ENCODE measurements at regions not wholly inside any gene's neighbourhood (a gene's known extent, or its start where the extent isn't known, plus 50 kb on each side); places are given as distances from the start of the nearest gene placed in this dataset.

DNA sequence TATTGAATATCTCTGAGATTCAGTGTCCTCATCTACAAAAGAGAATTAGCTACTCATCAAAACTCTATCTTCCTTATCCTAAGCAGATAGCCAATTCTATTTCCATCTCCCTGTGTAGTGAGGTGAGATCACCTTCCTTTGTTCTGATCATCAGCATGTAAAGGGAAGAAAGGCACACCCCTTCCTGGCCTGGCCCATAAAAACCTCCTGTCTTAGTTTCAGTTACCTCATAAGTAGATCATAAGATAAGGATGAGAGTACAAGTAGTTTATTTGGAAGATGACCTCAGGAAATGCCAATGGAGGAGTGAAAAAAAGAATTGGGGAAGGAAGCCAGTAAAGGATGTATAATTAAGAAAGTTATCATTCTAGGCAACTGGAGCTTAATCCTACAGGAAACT, 114.5 kb upstream of the GADL1 start:
- DNase-seq, result no peak

DNA sequence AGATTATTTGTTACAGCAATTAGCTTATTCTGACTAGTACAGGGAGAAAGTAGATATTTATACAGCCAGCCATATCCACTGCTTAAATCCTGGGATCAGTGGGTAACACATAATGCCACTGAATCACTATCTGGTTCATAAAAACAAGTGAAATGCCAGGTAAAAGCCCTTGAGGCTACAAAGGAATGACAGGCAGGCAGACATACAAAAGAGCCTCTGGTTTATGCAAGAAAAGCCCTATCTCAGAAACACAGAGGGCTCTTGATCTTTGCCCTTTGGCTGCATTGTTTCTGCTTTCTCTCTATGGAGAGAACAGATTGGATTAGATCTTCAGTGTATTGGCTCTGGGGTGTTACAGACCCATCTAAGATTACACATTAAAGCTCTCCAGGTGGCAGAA, 115.4 kb upstream of the GADL1 start:
- no peak for DNase-seq

DNA sequence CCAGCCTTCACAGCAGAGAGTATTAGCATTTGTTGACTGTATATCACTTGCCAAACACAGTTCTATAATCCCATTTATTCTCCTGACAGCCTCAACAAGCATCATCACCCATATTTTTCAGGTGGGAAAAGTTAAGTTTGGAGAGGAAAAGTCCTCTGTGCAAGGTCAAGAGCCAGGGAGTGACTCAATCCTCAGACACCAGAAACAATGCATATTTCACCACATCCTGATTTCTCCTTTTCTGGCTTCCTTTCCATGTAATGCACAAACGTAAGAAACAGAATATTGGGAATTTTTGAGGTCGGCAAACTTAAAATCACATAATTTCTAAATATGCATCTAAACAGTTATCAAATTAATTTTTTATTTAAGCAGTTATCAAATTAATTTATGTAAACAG, 116.0 kb upstream of the GADL1 start:
- no peak for DNase-seq

DNA sequence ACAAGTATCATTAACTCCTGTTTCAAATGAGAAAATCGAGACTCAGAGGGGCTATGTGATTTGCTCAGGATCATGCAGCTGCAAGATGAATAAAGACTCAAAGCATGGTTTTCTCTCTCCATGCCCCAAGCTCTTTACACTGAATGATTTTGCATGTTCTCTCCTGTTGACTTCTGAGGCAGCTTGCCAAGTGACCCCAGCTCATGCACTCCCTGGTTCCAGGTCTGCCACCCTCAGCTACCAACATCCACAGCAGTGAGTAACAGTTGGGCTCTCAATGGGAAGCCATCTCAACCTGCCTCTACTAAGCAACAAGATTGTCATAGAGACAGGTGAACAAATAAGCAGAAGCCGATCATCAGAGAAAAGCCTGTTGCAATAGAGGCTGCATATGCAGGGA, 116.9 kb upstream of the GADL1 start:
- no peak for DNase-seq

DNA sequence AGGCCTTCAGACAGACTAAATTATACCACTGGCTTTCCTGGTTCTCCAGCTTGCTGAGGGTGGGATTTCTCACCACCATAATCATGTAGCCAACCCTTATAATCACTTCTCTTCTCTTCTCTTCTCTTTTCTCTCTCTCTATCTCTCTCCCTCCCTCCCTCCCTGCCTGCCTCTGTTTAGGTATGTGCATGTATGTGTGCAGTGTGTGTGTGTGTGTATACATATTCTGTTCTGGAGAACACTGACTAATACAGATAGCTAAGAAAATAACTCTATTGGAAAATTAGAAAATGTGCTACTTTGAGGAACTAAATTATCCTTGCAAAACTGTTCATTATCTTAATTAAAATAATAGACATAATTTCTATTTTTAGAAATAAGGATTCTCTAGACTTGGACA, 118.6 kb upstream of the GADL1 start:
- no peak for DNase-seq

DNA sequence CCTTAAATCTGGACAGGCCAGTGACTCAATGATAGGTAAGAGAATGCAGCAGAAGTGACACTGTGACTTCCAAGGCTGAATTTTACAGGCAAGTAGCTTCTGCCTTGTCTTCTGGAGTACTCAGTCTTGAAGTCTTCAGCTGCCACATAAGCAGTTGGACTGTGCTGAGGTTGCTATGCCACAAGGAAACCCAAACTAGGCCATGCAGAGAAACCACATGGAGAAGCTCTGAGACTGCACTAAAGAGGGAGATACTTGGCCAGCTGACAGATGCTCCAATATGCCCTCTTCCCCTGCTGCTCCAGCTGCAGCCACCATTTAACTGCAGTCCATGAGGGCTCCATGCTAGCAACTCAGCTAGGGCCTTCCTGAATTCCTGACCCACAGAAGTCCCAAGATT, 119.4 kb upstream of the GADL1 start:
- DNase-seq, result no peak

DNA sequence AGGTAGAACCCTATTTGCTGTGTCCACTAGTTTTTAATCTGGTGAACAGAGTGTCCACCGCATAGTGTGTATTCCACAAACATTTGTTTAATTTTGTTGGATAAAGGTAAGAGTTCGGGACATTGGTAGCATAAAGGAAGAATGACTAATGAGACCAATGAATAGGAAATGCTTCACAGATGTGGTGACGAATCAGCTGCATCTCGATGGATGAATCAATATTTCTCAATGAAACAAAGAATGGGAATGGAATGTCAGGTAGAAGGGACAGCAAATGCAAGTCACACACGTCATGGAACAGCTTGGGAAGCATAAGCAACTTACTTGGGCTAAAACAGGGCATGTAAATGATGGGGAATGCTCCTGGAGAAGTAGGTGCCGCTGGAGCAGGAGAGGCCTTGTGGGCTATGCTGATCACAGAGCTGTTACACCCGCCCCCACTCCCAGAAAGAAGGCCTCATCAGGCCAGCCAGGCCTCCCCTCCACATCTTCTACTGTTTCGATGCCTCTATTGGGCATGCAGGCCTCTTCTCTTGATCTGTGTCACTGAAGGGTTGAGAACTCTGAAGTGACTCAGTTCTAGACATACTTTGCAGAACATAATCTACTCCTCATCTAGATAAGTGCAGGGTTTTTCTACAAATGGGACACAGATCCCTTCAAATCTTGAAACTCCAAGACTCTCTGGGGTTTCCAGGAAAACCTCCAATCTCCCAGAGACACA, 120.0 kb upstream of the GADL1 start:
- no peak for DNase-seq

DNA sequence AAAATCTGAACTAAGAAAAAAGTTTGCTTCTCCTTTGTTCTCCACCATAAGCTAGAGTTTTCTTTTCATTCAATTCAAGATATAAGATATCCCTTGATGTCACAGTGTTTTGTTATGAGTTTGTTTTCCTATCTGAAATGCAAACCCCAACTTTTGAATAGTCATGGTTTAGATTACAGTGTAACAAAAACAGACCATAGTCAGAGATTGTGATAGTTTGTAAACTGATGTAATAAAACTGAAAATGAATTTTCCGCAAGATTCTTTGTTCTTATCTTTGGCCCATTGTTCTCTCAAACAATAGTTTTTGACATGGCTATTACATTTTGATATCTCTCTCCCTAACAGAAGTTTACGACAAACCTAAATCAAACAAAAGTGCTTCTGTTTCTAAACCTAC, 121.7 kb upstream of the GADL1 start:
- DNase-seq, result no peak

DNA sequence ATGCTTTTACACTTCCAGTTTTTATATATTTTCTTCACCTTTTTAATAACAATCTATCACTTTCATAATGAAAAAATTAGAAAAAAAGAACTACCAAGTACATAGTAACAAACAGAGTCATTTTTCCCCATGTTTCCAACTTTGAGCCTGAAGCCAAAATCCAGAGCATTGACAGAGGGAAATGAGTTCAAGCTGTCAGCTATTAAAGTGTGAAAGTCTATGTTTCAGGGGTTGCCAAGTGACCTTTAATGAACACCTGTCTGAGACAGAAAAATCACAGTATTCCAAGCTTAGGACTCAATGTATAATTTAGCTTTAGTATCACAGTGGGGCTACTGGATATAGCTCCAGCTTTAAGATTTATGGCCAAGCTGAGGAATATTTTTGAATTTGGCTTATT, 128.3 kb upstream of the GADL1 start:
- DNase-seq, result no peak

DNA sequence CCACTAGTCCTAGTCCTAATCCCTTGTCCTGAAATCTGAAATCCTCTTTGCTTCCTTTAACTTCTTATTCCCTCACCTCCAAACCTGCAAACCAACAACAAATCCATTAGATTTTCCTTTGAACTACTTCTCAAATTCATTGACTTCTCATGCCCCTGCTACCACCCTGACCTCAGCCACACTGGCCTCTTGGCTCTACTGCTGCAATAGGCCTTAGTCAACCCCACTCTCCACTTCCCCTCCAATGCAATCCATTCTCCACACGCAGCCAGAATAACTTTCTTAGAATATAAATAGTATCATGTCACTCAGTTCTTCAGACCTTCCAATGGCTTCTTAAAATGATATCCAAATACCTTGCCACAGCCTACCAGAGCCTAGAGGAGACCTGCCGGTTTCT, 131.1 kb upstream of the GADL1 start:
- DNase-seq, result no peak

DNA sequence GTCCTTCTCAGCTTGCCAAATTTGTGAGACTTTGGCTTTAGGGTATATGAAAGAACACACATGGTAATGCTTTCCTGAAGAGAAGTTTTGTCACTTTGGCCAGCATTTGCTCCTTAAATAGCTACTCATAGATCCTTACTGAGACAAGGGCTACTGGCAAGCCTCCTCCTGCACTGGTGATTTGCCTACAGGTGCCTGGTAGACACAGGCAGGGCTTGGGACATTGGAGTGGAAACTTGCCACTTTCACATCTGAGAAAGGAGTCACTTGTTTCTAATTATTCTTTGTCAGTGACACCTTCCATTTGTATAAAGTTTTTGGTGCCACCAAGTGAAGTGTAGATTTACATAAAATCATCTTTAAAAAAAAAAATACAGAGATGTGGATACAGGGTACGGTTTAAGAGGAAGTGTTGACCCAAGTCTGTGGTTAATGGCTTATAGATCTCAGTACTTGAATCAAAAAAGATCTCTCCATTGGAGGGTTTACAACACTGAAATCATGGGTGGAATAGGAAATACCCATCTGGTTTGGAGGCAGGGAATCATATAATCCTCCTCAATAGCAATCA, 132.8 kb upstream of the GADL1 start:
- no peak for DNase-seq

DNA sequence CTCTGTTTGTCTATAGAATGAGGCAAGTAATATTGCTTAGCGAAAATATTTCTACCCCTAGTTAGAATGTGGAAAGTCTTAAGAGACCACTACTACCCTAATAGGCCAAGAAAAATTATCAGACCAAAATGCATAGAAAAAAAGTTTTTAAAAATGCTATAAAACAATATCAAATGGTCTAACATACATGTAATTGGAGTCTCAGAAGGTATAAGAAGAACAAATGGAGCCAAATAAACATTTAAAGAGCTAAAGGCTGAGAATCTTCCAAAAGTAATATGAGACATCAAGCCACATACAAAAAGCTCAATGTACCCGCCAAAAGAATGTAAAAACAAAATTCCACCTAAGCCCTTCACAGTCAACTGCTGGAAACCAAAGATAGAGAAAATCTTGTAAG, 133.5 kb upstream of the GADL1 start:
- no peak for DNase-seq

DNA sequence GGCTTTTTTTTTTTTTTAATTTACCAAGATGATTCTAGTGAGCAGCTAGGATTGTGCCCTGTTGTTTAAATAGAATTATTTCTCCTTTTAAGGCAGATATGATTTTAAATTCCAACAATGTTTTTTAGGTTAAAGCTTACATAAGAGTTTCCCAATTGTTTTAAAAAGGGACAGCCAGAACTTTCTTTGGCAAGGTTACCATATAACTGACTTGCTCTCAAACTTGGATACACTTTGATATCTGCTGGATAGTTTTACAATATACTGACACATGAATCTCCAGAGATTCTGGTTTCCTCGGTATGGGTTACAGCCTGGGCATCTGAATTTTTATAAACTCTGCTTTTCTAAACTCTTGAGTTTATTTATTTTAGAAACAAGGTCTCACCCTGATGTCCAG, 134.3 kb upstream of the GADL1 start:
- no peak for DNase-seq

DNA sequence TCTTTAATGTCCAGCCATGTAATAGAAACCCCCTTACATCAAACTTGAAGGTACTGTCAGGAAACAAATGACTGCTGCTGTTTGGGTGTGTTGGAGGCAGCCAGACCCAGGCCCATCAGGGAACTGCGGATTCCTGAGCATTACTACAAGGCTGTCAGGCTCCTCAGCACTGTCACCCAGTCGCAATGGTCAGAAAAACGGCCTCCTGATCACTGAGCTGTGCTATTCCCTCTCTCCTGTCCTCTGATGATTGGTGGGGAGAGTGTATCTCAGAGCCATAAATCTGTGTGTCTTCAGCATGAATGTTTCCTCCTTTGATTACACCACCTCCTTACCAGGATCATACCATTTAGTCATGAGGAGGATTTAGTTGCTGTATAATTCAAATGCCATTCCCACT, 135.2 kb upstream of the GADL1 start:
- no peak for DNase-seq

DNA sequence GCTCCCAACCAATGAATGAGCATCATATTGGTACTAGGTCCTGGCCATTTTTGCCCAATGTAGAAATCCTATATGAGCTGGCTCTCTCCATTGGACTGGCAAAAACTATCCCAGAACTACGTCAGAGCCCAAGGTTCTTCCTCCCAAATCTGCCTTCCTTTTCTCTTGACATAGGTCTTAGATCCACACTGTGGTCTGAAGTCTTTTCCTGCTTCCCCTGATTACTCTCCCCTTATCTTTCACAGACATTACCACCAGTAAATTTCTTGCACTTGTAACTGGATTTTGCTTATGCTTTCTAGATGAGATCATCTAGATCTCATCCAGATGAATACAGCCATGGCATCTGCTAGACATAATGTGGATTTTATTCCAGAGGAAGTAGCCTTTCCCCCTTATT, 141.2 kb upstream of the GADL1 start:
- DNase-seq, result no peak

DNA sequence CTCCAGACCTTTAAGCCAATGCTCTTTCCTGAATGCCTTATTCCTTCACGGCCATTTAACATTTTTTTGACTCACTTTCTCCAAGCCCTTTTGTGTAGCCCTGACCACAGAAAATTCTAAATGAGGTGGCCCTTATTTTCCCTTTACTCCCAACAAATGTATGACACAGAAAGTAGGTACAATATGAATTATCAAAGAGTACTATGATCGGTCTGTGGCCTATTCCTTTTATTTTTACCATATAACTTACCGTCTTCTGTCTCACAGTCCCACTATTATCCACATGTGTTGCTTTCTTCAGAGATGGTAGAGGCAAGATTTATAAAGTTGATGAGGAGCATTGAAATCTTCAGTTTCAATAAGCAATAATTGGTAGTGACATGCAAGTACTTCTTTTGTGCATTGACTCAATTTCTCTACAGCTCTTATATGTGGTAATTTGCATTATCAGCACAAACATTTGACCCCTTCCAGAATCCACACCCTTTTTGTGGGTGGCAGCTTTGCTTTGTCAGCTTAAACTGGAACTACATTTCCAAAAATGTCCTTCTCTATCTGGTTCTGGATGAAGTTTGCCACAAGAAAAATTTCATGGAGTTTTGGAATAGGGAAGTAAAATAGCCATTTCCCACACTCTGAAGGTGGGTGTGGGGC, 143.8 kb upstream of the GADL1 start:
- no peak for DNase-seq

DNA sequence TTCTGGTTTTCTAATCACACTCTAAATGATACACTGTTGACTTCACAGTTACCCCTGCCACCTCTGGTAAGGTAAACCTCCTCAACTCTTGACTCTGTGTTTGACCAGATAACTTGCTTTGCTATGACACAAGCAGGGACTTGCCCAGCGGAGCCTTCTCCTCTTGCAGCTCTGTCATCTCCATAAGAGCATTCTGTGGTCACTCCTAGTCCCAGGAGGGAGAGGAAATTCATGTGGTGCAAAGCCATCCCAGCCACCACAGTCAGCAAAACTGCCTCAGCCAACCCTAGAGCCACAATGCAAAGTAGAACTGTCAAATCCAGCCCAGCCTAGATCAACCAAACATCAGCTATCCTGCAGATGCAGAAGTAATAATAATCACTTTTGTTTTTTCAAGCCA, 144.7 kb upstream of the GADL1 start:
- DNase-seq, result no peak

DNA sequence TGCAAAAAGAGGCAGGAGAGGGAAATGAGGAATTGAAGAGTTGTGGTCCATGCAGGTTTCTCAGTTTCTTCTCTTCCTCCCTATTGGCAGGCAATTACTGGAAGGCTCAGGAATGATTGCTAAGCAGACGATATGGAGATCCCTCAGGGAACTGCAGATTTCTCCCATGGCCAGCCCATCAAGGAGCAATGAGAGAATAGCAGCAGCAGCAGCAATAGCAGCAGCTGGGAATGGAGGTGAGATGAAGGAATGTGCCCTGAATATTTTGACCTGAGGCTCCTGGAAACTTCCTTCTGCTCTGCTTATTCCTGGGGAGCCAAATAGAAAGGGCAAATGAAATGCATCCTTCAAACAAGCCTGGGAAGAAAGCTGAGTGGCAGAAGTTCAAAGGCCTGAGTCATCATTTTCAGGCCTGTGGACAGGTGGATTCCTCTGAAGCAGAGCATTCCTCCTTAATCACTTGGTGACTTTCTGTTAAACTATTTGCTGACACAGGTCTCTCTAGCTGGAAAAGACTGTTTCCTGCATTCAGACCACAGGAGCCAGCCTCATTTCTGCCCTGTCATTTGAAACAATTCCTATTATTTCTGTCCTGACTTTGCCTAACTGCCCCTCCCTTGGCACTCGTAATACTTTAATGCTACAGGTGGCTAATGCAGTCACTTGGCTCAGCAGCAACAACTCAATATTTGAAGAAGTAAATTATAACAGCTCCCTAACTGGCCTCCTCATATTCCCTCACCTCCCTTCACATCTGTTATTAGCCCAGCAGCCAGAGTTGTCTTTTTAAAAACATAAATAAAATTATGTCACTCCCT, 146.9 kb upstream of the GADL1 start:
- no peak for DNase-seq

DNA sequence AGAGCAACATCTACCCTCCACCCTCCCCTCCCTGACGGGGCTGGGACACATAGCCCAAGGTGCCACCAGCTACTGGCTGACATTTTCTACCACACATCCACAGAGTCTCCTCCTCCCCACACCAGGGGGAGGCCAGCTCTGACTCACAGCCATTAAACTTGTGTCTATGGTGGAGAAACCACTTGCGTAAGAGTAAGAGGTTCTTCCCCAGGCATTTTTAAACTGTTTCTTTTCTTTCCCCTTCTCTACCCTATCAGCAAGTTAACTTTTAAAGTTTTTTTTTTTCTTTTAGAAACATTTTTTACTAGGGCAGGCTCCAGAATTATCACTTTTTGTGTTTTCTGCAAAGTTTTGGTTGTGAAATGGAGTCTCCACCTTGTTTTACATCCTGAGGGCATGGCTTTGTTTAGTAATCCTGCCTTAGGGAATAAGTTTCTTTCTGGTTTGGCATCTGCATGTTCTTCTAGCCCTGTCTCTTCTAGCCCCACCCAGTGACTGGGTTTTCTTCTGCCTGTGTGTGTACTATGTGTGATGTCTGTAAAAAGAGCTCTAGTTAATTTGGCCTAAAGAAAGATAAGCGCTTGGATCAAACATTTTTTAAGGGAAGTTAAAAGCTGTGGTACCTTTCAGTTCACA, 148.8 kb upstream of the GADL1 start:
- DNase-seq, result no peak

DNA sequence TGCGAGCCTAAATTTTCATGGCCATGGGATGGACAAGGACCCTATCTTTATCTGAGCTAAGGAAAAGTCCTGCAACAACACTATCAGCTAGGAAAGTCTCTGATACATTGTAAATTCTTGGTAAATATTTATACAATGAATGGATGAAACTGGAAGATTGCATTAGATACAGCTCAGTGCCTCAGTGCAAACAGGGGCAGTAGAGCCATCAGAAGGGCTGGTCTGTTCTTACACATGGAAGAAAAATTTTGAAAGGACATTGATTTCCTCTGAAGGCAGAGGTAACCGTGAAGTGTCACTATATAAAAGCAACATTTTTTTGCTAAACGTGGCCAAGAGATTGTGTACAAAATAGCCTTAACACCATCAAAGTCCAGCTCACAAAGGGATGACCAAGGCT, 153.2 kb upstream of the GADL1 start:
- no peak for DNase-seq

DNA sequence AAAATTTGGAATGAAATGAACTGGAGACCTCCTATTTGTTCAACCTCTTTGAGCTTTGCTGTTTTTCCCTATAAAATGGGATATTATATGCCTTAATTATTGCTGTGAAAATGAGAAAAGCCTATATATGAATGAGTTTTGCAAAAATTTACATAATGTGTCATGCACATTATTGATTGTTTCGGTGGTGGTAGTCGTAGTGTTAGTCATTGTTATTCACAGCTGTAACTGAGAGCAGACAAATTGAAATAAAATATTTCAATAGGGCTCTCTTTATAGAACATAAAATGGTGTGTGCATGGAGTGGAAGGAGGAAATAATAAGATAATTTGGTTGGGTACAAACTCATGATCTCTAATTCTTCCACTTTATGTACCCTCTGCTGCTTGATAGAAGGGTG, 153.7 kb upstream of the GADL1 start:
- no peak for DNase-seq

DNA sequence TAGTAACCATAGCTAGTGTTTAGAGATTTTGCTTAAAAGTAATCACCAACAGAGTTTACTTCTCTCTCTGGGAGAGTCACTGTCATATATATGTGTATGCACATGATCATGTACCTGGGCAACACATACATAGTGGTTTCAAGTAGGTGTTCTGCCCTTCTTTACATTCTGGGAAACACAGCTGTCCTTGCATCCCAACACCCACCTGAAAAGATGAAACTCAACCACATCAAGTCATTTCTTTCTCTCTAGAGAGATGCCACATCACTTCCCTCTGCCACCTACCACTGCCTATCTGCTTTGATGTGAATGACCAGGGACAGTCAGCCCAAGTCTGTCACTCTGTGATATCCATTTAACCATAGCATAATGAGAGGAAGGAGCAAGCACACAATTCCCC, 155.8 kb upstream of the GADL1 start:
- DNase-seq, result no peak

DNA sequence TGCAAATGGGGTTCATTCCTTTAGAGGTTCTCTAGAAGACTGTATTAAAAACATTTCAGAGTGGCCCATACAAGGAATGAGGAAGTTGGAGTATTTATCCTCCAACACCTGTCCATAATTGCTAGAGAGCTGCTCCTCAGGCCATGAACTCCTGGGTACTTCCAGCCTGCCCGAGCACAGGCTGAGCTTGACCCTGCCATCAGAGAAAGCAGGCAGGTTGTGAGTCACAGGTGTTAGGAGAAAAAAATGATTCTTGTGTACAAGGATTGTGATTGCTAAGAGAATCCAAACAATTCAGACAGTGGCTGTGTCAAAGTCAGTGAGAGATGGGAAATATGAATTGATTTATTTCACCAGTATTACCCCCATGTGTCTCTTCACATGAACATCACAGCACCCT, 156.8 kb upstream of the GADL1 start:
- no peak for DNase-seq

Data from activated naive CD4-positive, alpha-beta T cell treated with anti-CD3 and anti-CD28 coated beads, Interleukin-2, amount 50 U/mL, for 16 hours (primary cell).